ENCODE measurements at regions not wholly inside any gene's neighbourhood (a gene's known extent, or its start where the extent isn't known, plus 50 kb on each side); places are given as distances from the start of the nearest gene placed in this dataset.

- DNase-seq, result no peak
These were observed 130.5 kb upstream of the MAN1A1 start for GRCh38 chr6:119479860-119480655.

GRCh38 chr6:119476554-119476953, 127.0 kb upstream of the MAN1A1 start:
- DNase-seq, result no peak

GRCh38 chr6:119476024-119476423, 126.5 kb upstream of the MAN1A1 start:
- no peak for DNase-seq

GRCh38 chr6:119470893-119471542, 121.5 kb upstream of the MAN1A1 start:
- DNase-seq, result no peak

GRCh38 chr6:119467488-119468081, 118.0 kb upstream of the MAN1A1 start:
- DNase-seq, result no peak

- DNase-seq, result no peak
These were observed 116.7 kb upstream of the MAN1A1 start for GRCh38 chr6:119466226-119466625.

- peak in 1 of 5 experiments; percentile 97 for DNase-seq
These were observed 113.6 kb upstream of the MAN1A1 start for GRCh38 chr6:119463081-119463626.

GRCh38 chr6:119461187-119461586, 111.6 kb upstream of the MAN1A1 start:
- peak in 1 of 5 experiments; percentile 41 for DNase-seq

GRCh38 chr6:119459207-119459974, 109.8 kb upstream of the MAN1A1 start:
- peak in 1 of 5 experiments; percentile 72 for DNase-seq

- no peak for DNase-seq
These were observed 105.2 kb upstream of the MAN1A1 start for GRCh38 chr6:119454714-119455113.

GRCh38 chr6:119453242-119454200, 104.0 kb upstream of the MAN1A1 start:
- DNase-seq, result no peak

- no peak for DNase-seq
These were observed 100.0 kb upstream of the MAN1A1 start for GRCh38 chr6:119449331-119450156.

- DNase-seq, result no peak
These were observed 98.4 kb upstream of the MAN1A1 start for GRCh38 chr6:119447921-119448320.

- no peak for DNase-seq
These were observed 97.0 kb upstream of the MAN1A1 start for GRCh38 chr6:119446609-119447008.

GRCh38 chr6:119446115-119446554, 96.6 kb upstream of the MAN1A1 start:
- DNase-seq, result peak in 1 of 5 experiments; percentile 33

- DNase-seq, result no peak
These were observed 96.1 kb upstream of the MAN1A1 start for GRCh38 chr6:119445666-119446065.

GRCh38 chr6:119444642-119445557, 95.3 kb upstream of the MAN1A1 start:
- DNase-seq, result no peak

GRCh38 chr6:119443993-119444641, 94.6 kb upstream of the MAN1A1 start:
- no peak for DNase-seq

GRCh38 chr6:119442776-119443184, 93.2 kb upstream of the MAN1A1 start:
- peak in 1 of 5 experiments; percentile 36 for DNase-seq

All from T-helper 2 cell (primary cell).